H1 (cell line): ENCODE measurements at regions not wholly inside any gene's neighbourhood (a gene's known extent, or its start where the extent isn't known, plus 50 kb on each side); places are given as distances from the start of the nearest gene placed in this dataset.

Source experiments
- CTCF ChIA-PET: fragments of 300-600 bp; sonication (Branson Sonifier 250); formaldehyde crosslinking; loops from one replicate; lab custom pipeline; 2021; ENCODE audit not compliant: partially characterized antibody; lab: Charles Lee
- POLR2A ChIA-PET: fragments of 300-600 bp; sonication (Branson Sonifier 250); formaldehyde crosslinking; loops from one replicate; lab custom pipeline; 2021; ENCODE audit warnings: inconsistent platforms; ENCODE audit not compliant: partially characterized antibody; lab: Charles Lee
- DNase-seq, 2 experiments: peaks; one replicate each; pipeline versions ENCODE4 v3.0.0 to v3.0.0-alpha.2; 2010 to 2022; ENCODE audit warnings: low spot score in 2 of 2, low read depth in 1 of 2, mixed read lengths in 1 of 2
- FAIRE-seq: peaks from 2 replicates; lab custom pipeline; 2011; peaks lifted over from hg19 to GRCh38; lab: Jason Lieb, UNC
- H2AFZ ChIP-seq: 2 replicates; pipeline ENCODE4 v1.8.1; 2012; ENCODE audit warnings: low read length, inconsistent platforms
- H2AK5ac ChIP-seq: 2 replicates; pipeline ENCODE4 v1.6.1; 2013; ENCODE audit warnings: low read depth, low read length
- H2BK120ac ChIP-seq: replicated peaks from 2 replicates; pipeline ENCODE3; 2013; ENCODE audit warnings: low read depth, low read length, inconsistent platforms
- H2BK12ac ChIP-seq: 2 replicates; pipeline ENCODE4 v1.6.1; 2013; ENCODE audit warnings: low read depth, low read length
- H2BK15ac ChIP-seq: 2 replicates; pipeline ENCODE4 v1.6.1; 2013; ENCODE audit warnings: low read length
- H2BK20ac ChIP-seq: 2 replicates; pipeline ENCODE4 v1.6.1; 2013; ENCODE audit warnings: low read length
- H2BK5ac ChIP-seq: 2 replicates; pipeline ENCODE4 v1.6.1; 2013; ENCODE audit warnings: low read depth, low read length
- H3K14ac ChIP-seq: 2 replicates; pipeline ENCODE4 v1.6.1; 2013; ENCODE audit warnings: inconsistent platforms; ENCODE audit not compliant: insufficient read length
- H3K18ac ChIP-seq: 2 replicates; pipeline ENCODE4 v1.6.1; 2013; ENCODE audit warnings: low read length; ENCODE audit errors: extremely low read depth
- H3K23ac ChIP-seq: 2 replicates; pipeline ENCODE4 v1.6.1; 2013; ENCODE audit warnings: inconsistent platforms; ENCODE audit not compliant: insufficient read length
- H3K23me2 ChIP-seq: 2 replicates; pipeline ENCODE4 v1.6.1; 2013; ENCODE audit warnings: low read depth, low read length
- H3K27ac ChIP-seq: 2 replicates; pipeline ENCODE4 v1.6.1; 2011; ENCODE audit warnings: low read depth, low read length, inconsistent platforms
- H3K27me3 ChIP-seq, 4 experiments: replicated peaks in 1 of 4; 1 replicate in 1 of 4; 2 replicates in 3 of 4; pipeline versions ENCODE4 v1.6.1 to v1.8.1; 2011 to 2013; ENCODE audit warnings: low read length in 3 of 4, mild to moderate bottlenecking in 3 of 4, inconsistent platforms in 2 of 4, mixed read lengths in 2 of 4, moderate library complexity in 1 of 4; ENCODE audit not compliant: control insufficient read depth in 3 of 4, insufficient read depth in 3 of 4; ENCODE audit errors: extremely low read depth in 1 of 4
- H3K36me3 ChIP-seq, 4 experiments: 2 replicates each; pipeline versions ENCODE4 v1.6.1 to v1.8.1; 2011 to 2013; ENCODE audit warnings: mild to moderate bottlenecking in 4 of 4, low read length in 3 of 4, moderate library complexity in 2 of 4, control low read depth in 1 of 4, inconsistent platforms in 1 of 4; ENCODE audit not compliant: insufficient read depth in 4 of 4, control insufficient read depth in 2 of 4
- H3K4ac ChIP-seq: replicated peaks from 2 replicates; pipeline ENCODE3; 2013; ENCODE audit warnings: low read length, low read depth, mixed read lengths, inconsistent platforms; ENCODE audit not compliant: insufficient read length
- H3K4me1 ChIP-seq, 4 experiments: replicated peaks in 1 of 4; 1 replicate in 1 of 4; 2 replicates in 3 of 4; pipeline versions ENCODE4 v1.6.1 to v1.8.1; 2011 to 2013; ENCODE audit warnings: low read length in 3 of 4, inconsistent platforms in 2 of 4, mixed read lengths in 1 of 4; ENCODE audit not compliant: insufficient read depth in 4 of 4, control insufficient read depth in 3 of 4
- H3K4me2 ChIP-seq, 2 experiments: 2 replicates each; pipeline versions ENCODE4 v1.6.1 to v1.8.1; 2011 to 2013; ENCODE audit warnings: low read depth in 2 of 2, low read length in 2 of 2, control low read depth in 1 of 2, inconsistent platforms in 1 of 2, mild to moderate bottlenecking in 1 of 2; ENCODE audit not compliant: insufficient read depth in 1 of 2
- H3K4me3 ChIP-seq, 4 experiments: fragments of 200-600, 300-600 bp in 1 of 4; sonication (generic), shearing (Covaris generic), sonication (Bioruptor Twin) in 1 of 4; 2 replicates each; pipeline versions ENCODE4 v1.5.1 to v1.8.1; 2011 to 2016; ENCODE audit warnings: low read length in 4 of 4, low read depth in 3 of 4, control low read depth in 2 of 4, inconsistent platforms in 2 of 4, mild to moderate bottlenecking in 2 of 4, mixed read lengths in 1 of 4, moderate library complexity in 1 of 4; ENCODE audit not compliant: insufficient read depth in 2 of 4; ENCODE audit errors: extremely low read depth in 1 of 4
- H3K56ac ChIP-seq: replicated peaks from 2 replicates; pipeline ENCODE3; 2013; ENCODE audit warnings: low read depth, mild to moderate bottlenecking, mixed read lengths, low read length, inconsistent platforms; ENCODE audit not compliant: insufficient read length
- H3K79me1 ChIP-seq: 2 replicates; pipeline ENCODE4 v1.6.1; 2013; ENCODE audit warnings: low read depth, low read length, control low read depth
- H3K79me2 ChIP-seq, 2 experiments: 2 replicates each; pipeline versions ENCODE4 v1.6.1 to v1.8.1; 2012 to 2013; ENCODE audit warnings: low read length in 2 of 2, mild to moderate bottlenecking in 2 of 2, inconsistent platforms in 1 of 2; ENCODE audit not compliant: insufficient read depth in 2 of 2, control insufficient read depth in 1 of 2
- H3K9ac ChIP-seq, 4 experiments: replicated peaks in 1 of 4; 1 replicate in 1 of 4; 2 replicates in 3 of 4; pipeline versions ENCODE4 v1.6.1 to v1.8.1; 2011 to 2013; ENCODE audit warnings: low read depth in 3 of 4, low read length in 3 of 4, control low read depth in 2 of 4, mild to moderate bottlenecking in 2 of 4, moderate library complexity in 2 of 4, inconsistent platforms in 1 of 4; ENCODE audit errors: extremely low read depth in 1 of 4
- H3K9me3 ChIP-seq, 2 experiments: 2 replicates each; pipeline versions ENCODE4 v1.6.1 to v1.8.1; 2012 to 2013; ENCODE audit warnings: mild to moderate bottlenecking in 2 of 2, moderate library complexity in 2 of 2, control low read depth in 1 of 2, inconsistent platforms in 1 of 2, low read depth in 1 of 2, low read length in 1 of 2, mixed read lengths in 1 of 2; ENCODE audit not compliant: insufficient read depth in 2 of 2
- H4K20me1 ChIP-seq, 2 experiments: replicated peaks in 1 of 2; 2 replicates each; pipeline versions ENCODE3 to v1.8.1; 2011 to 2013; ENCODE audit warnings: inconsistent platforms in 2 of 2, low read length in 2 of 2, mild to moderate bottlenecking in 1 of 2; ENCODE audit not compliant: insufficient read depth in 2 of 2, control insufficient read depth in 1 of 2
- H4K5ac ChIP-seq: 2 replicates; pipeline ENCODE4 v1.6.1; 2013; ENCODE audit warnings: low read length, low read depth, mixed read lengths, inconsistent platforms; ENCODE audit not compliant: insufficient read length
- H4K8ac ChIP-seq: 2 replicates; pipeline ENCODE4 v1.8.0; 2013; ENCODE audit warnings: mild to moderate bottlenecking, moderate library complexity, low read length, inconsistent platforms; ENCODE audit not compliant: insufficient read depth; ENCODE audit errors: extremely low read depth
- H4K91ac ChIP-seq: replicated peaks from 2 replicates; pipeline ENCODE3; 2013; ENCODE audit warnings: low read length, mixed read lengths, inconsistent platforms; ENCODE audit not compliant: insufficient read length
- BRCA1 ChIP-seq: IDR thresholded peaks from 2 replicates; pipeline ENCODE4 v1.6.1; 2012; ENCODE audit warnings: low read depth, low read length, improper control_type of control experiment
- CHD2 ChIP-seq: IDR thresholded peaks from 2 replicates; pipeline ENCODE4 v1.6.1; 2012; ENCODE audit warnings: low read length, improper control_type of control experiment
- CTCF ChIP-seq, 3 experiments: IDR thresholded peaks; 1 replicate in 2 of 3; 2 replicates in 1 of 3; pipeline versions ENCODE4 v1.5.1 to v1.6.1; 2011; ENCODE audit warnings: low read length in 3 of 3, mild to moderate bottlenecking in 3 of 3, inconsistent platforms in 2 of 3, low read depth in 1 of 3, moderate library complexity in 1 of 3; ENCODE audit not compliant: insufficient read depth in 1 of 3; ENCODE audit errors: control extremely low read depth in 1 of 3
- FOSL1 ChIP-seq: IDR thresholded peaks from 2 replicates; pipeline ENCODE4 v1.6.1; 2011; ENCODE audit warnings: mild to moderate bottlenecking, low read depth, low read length, moderate library complexity; ENCODE audit not compliant: insufficient read depth
- HDAC2 ChIP-seq, 2 experiments: fragments of 300-600 bp in 1 of 2; sonication (generic) in 1 of 2; IDR thresholded peaks; 2 replicates each; pipeline ENCODE4 v1.6.1; 2011 to 2012; ENCODE audit warnings: low read depth in 2 of 2, low read length in 2 of 2, mild to moderate bottlenecking in 2 of 2, moderate library complexity in 2 of 2, borderline replicate concordance in 1 of 2, inconsistent platforms in 1 of 2
- JUND ChIP-seq: IDR thresholded peaks from 2 replicates; pipeline ENCODE4 v1.6.1; 2011; ENCODE audit warnings: mild to moderate bottlenecking, improper control_type of control experiment, low read length
- KDM5A ChIP-seq: fragments of 200-600 bp; IDR thresholded peaks from 2 replicates; pipeline ENCODE4 v1.7.1; 2012; ENCODE audit warnings: mild to moderate bottlenecking, low read length, inconsistent platforms, mixed read lengths
- MAFK ChIP-seq: IDR thresholded peaks from 2 replicates; pipeline ENCODE4 v1.6.1; 2012; ENCODE audit warnings: low read depth, mild to moderate bottlenecking, improper control_type of control experiment, low read length
- SAP30 ChIP-seq: fragments of 300-600 bp; sonication (generic); IDR thresholded peaks from 2 replicates; pipeline ENCODE4 v1.7.1; 2012; ENCODE audit warnings: low read length, moderate library complexity, mild to moderate bottlenecking, inconsistent platforms; ENCODE audit not compliant: insufficient read depth, insufficient replicate concordance
- SP2 ChIP-seq: IDR thresholded peaks from 2 replicates; pipeline ENCODE4 v1.6.1; 2012; ENCODE audit warnings: mild to moderate bottlenecking, low read length, inconsistent platforms
- TEAD4 ChIP-seq: IDR thresholded peaks from 2 replicates; pipeline ENCODE4 v1.6.1; 2012; ENCODE audit warnings: low read depth, low read length, inconsistent platforms, mixed read lengths
- YY1 ChIP-seq: IDR thresholded peaks from 2 replicates; pipeline ENCODE4 v1.6.1; 2011; ENCODE audit warnings: low read depth, mild to moderate bottlenecking, low read length
- WGBS, 2 experiments: shearing (Covaris generic) in 1 of 2; methylation state at CpG; one replicate each; pipeline versions ENCODE4 v1.1.6 to v1.1.7; 2013 to 2015; ENCODE audit warnings: low lambda C conversion rate in 2 of 2, mixed read lengths in 2 of 2, inconsistent platforms in 1 of 2, low coverage in 1 of 2, missing lambda C conversion rate in 1 of 2; ENCODE audit not compliant: insufficient replicate concordance in 2 of 2, insufficient coverage in 1 of 2, insufficient read length in 1 of 2; ENCODE audit errors: extremely low coverage in 1 of 2, missing lambda C conversion rate in 1 of 2; 5-methylcytosine and 5-hydroxymethylcytosine counted together

DNA sequence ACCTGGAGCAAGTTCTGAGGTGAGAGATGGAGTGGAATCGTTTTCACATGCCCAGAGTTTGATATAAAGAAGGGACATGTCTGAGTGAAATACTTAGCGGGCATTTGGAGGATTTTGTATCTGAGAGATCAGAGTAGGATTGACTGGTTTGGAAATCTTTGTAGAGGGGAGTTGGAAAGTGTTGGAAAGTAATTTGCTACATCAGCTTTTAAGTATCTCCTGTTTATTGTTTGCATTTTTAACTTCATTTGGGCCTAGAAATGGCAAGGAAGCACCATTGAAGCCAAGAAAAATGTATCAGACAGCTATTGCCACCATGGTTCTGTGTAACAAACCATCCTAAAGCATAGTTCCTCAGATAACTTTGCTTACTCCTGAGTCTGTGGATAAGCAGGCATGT lies 1015.1 kb upstream of the EEF2KMT start:
- Histone ChIP-seq H3K79me1 (no peaks in the 10 kb centered on the region), H2BK20ac (no peak overlapping the region), H2AK5ac (no peak overlapping the region), H3K4ac (no peak overlapping the region), H2AFZ (no peak overlapping the region), H2BK120ac (no peak overlapping the region), H3K23ac (no peak overlapping the region), H3K23me2 (no peaks in the 10 kb centered on the region; the same call in 1 of the 2 replicates), H3K18ac (no peak overlapping the region), H2BK15ac (no peak overlapping the region), H3K14ac (no peak overlapping the region), H4K91ac (no peak overlapping the region), H3K56ac (no peak overlapping the region), H3K27ac (no peak overlapping the region), H3K4me3 (no peak overlapping the region), H4K8ac (no peak overlapping the region), H3K79me2 (no peaks in the 10 kb centered on the region), H4K20me1 (no peaks in the 10 kb centered on the region), H4K5ac (no peak overlapping the region), H2BK5ac (no peak overlapping the region), H3K27me3 (no peaks in the 10 kb centered on the region), H3K36me3 (no peaks in the 10 kb centered on the region), H3K4me1 (peaks cover 0 to 9% (median 3%) of the 10 kb centered on the region in 4 experiments; a peak in 2 of 7 replicates), H3K9me3 (no peaks in the 10 kb centered on the region), H3K9ac (no peak overlapping the region), H2BK12ac (no peak overlapping the region; the same call in 1 of the 2 replicates), H3K4me2 (no peak overlapping the region)
- 93% methylated on average over 2 of the region's 2 CpGs; no CpG with 5 or more reads in 1 of the 2 experiments for WGBS, 2 experiments
- DNase-seq = no peak
- FAIRE-seq = no peak
- ChIA-PET POLR2A (no interaction called here), CTCF (no interaction called here)
- TF ChIP-seq KDM5A (no peak), FOSL1 (no peak), TEAD4 (no peak), CTCF (IDR thresholded peaks at IDR 0.05; ENCODE audit: control extremely low read depth in 1 of 3, insufficient read depth in 1 of 3, low read depth in 1 of 3, low read length in 3 of 3) (no peak), CHD2 (no peak), SP2 (no peak), JUND (no peak), MAFK (no peak), YY1 (no peak), HDAC2 (IDR thresholded peaks at IDR 0.05; ENCODE audit: borderline replicate concordance in 1 of 2, low read depth in 2 of 2, low read length in 2 of 2) (no peak), BRCA1 (no peak), SAP30 (no peak)
